KG1 (cell line): ENCODE measurements at regions not wholly inside any gene's neighbourhood (a gene's known extent, or its start where the extent isn't known, plus 50 kb on each side); places are given as distances from the start of the nearest gene placed in this dataset.

ENCODE experiments used
- DNase-seq: peaks from one replicate; lab custom pipeline; 2025; lab: John Stamatoyannopoulos, UW

DNA sequence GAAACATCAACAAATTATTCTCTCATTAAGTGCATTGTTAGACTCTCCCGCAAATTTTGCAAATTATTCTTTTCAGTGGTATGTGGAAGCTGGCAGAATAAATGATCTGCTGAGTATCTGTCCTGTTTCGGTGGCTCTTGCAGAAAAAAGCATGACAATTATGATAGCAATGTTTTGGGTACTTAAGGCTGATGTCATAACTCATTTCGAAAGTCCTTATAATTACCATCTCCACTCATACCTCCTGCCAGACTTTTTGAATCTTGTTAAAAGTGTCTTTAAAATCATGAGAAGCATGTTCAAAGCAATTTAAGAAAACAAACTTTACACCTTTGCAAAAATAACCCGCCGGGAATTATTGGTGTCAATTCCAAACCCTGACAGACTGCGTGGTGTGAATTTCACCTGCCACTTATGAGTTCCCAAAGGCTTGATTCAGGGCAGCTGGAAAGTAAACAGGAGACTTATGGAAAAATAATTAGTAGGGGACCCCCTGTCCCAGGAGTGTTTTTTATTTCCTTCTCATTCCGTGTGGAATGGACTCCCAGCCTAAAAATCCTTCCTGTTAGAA is 87.6 kb upstream of the E2F3 start:
- no peak for DNase-seq

- DNase-seq = no peak
Measured at GRCh38 chr6:20314866-20315845, 86.5 kb upstream of the E2F3 start.

- no peak for DNase-seq
Measured at GRCh38 chr6:20317430-20317829, 84.2 kb upstream of the E2F3 start.

DNA sequence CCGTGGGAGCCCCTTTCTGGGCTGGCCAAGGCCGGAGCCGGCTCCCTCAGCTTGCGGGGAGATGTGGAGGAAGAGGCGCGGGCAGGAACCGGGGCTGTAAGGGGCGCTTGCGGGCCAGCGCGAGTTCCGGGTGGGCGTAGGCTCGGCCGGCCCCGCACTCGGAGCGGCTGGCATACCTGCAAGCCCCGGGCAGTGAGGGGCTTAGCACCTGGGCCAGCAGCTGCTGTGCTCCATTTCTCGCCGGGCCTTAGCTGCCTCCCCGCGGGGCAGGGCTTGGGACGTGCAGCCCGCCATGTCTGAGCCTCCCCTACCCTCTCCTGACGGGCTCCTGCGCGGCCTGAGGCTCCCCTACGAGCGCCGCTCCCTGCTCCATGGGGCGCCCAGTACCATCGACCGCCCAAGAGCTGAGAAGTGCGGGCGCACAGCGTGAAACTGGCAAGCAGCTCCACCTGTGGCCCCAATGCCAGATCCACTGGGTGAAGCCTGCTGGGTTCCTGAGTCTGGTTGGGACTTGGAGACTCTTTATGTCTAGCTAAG is 82.8 kb upstream of the E2F3 start:
- no peak for DNase-seq

GRCh38 chr6:20319520-20320357 is 81.9 kb upstream of the E2F3 start:
- peak; percentile 74 for DNase-seq

DNA sequence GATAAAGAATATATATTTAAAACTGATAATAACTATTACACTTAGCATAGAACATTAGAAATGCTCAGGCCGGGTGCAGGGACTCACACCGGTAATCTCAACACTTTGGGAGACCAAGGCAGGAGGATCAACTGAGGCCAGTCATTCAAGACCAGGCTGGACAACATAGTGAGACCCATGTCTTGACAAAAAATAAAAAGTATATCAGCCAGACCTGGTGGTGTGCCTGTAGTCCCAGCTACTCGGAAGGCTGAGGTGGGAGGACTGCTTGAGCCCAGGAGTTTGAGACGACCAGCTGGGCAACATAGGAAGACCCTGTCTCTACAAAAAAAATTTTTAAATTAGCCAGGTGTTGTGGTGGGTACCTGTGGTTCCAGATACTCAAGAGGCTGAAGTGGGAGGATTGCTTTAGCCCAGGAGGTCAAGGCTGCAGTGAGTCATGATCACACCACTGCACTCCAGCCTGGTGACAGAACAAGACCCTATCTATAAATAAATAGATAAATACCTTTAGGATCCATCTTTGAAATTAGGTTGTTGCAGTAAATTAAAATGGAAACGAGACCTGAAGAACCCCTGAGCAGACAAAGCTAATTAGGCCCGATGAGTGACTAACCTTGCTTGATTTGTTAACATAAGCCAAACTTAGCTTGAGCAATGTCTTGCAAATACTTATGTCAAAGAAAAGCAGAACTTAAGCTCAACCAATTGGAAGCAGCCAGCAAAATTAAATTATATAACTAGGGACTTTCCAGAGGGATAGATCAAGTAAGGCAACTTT is 75.8 kb upstream of the E2F3 start:
- no peak for DNase-seq

DNA sequence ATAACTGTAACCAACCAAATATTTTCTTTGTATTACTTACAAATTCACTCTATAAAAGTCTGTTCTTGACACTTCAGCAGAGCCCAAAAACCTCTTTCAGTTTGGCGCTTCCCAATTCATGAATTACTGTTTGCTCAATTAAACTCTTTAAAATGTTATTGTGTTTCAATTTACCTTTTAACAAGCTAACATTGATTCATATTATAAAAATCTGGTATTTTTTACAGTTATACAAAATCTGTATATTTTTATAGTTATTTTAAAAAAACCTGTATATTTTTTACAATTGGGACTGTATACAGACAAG is 75.3 kb upstream of the E2F3 start:
- no peak for DNase-seq

DNA sequence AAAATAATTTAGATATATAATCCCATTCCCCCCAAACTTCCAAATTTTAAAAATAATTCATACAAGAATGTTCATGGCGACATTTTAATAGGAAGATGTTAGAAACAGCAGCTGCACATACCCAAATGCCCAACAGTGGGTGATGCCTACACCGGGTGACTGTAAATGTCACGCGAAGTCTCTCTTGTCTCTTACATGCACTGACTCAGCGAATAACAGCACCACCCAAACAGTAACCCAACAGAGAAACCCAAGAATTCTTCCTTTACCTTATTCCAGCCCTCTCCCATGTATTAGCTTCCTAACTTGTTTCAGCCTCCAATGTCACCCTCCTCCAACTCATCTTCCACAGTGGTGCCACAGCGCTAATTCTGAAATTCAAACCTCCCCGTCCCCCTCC is 74.5 kb upstream of the E2F3 start:
- DNase-seq = no peak

- no peak for DNase-seq
Measured at GRCh38 chr6:20328266-20328923, 73.3 kb upstream of the E2F3 start.

DNA sequence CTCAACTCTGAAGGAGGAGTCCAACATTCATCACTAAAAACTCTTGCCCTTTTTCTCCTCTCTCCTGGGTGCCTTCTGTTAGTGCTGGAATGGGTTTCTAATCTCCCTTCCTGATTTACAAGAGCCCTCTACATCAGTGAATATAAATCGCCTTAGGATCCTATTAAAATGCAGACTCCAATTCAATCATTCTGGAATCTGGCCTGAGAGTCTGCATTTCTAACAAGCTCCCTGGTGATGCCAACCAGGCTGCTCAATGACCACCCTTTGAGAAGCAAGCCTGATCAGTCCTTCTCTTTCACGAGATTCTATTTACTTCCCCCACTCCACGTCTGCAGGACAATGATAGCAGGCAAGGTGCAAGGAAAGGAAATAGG is 72.8 kb upstream of the E2F3 start:
- no peak for DNase-seq

DNA sequence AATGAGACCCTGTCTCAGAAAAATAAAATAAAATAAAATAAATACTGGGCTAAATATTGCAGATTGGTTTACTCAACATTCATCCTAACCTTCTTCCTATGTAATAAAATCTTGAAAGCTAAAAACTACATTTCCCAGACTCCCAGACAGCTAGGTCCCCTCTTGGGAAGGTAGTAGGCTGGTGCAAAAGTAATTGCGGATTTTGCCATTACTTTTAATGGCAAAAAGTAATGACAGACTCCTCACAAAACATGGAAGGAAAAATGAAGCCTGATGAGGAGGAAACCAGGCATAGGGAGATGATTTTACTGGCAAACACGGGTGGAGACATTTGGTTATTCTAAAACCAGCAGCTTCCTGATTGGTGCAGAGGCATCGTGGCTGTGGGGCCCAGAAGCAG is 70.6 kb upstream of the E2F3 start:
- DNase-seq = no peak

DNA sequence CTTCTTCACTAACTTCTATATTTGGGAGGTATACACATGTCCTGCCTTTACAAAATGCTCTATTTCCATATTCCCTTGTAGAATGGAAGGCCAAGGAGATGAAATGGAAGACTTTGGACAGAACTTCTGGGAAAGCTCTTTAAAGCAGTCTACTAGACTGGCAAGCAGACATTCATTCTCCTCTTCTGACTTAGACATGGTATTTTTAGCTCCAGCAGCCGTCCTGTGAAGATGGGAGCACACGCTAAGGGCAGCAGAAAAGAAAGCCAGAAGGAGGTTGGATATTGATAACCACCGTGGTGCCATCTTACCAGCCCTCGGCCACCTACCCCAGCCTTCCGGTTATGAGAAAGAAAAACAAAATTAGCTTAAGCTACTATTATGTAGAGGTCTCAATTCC is 70.1 kb upstream of the E2F3 start:
- no peak for DNase-seq

- no peak for DNase-seq
Measured at GRCh38 chr6:20332441-20333006, 69.2 kb upstream of the E2F3 start.

DNA sequence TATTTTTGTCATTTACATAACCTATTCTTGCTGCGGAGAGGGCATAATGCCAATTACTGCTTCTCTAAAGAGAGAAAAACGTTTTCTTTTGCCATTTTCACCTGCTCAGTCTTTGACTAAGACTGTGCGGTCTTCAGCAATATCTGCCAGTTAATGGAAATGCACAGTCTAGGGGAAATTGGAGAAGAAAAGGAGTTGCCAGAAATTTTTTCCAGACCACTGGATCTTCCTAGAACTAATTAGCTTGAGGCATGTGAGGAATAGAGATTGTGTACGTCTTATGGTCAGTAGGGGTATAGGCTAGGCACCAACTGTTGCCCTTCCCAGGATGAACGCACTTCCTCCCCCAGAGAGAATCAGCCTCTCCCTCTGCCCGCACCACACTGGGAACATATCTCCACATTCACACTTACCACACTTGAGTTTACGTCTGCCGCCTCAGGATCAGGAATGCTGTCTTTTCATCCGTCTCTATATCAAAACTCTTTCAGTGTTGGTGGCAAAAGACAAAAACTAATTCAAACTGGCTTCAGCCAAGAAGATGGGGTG is 67.9 kb upstream of the E2F3 start:
- DNase-seq = no peak

- DNase-seq = no peak
Measured at GRCh38 chr6:20334334-20334733, 67.3 kb upstream of the E2F3 start.

- no peak for DNase-seq
Measured at GRCh38 chr6:20334962-20335361, 66.7 kb upstream of the E2F3 start.

DNA sequence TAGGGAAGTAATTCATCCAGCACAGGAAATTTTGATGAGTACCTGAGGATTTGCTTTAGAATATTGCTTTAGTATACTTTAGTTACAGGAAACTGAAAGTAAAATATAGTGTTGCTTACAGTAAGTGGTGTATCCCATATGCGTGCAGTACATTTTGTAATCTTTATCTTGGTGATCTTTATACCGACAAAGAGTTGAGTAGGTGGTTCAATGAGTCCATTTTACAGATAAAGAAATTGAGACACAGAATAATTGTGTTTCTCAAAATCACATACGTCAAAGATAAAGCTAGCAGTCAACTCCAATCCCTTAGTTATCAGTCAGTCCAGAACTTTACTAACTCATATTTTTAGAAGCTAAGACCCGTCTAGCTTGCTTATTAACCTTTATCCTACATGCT is 65.8 kb upstream of the E2F3 start:
- no peak for DNase-seq

GRCh38 chr6:20338156-20338555 is 63.5 kb upstream of the E2F3 start:
- no peak for DNase-seq

GRCh38 chr6:20340068-20340848 is 61.4 kb upstream of the E2F3 start:
- DNase-seq = no peak

- DNase-seq = no peak
Measured at GRCh38 chr6:20341096-20341495, 60.6 kb upstream of the E2F3 start.
